HL-60 (cell line): ENCODE measurements at regions not wholly inside any gene's neighbourhood (a gene's known extent, or its start where the extent isn't known, plus 50 kb on each side); places are given as distances from the start of the nearest gene placed in this dataset.

Source experiments
- DNase-seq, 2 experiments: peaks; one replicate each; pipeline ENCODE4 v3.0.0-alpha.2; 2010 to 2020; ENCODE audit warnings: low read depth in 1 of 2, low spot score in 1 of 2
- H3K27ac ChIP-seq: fragments of 250-450 bp; sonication (Bioruptor Pico); replicated peaks from 2 replicates; pipeline ENCODE4 v1.5.1; 2020; ENCODE audit warnings: mild to moderate bottlenecking, moderate library complexity
- H3K27me3 ChIP-seq: fragments of 250-450 bp; sonication (Bioruptor Pico); 2 replicates; pipeline ENCODE4 v1.5.1; 2021; ENCODE audit warnings: mild to moderate bottlenecking, moderate library complexity; ENCODE audit not compliant: insufficient read depth, poor library complexity, severe bottlenecking
- H3K4me3 ChIP-seq: replicated peaks from 2 replicates; pipeline ENCODE4 v1.5.1; 2011; ENCODE audit warnings: mild to moderate bottlenecking, control low read depth, low read length; ENCODE audit not compliant: insufficient read depth
- CTCF ChIP-seq: IDR thresholded peaks from one replicate; pipeline ENCODE4 v1.5.1; 2011; ENCODE audit warnings: low read length, control low read depth, inconsistent platforms; ENCODE audit not compliant: insufficient read depth
- GABPA ChIP-seq: IDR thresholded peaks from 2 replicates; pipeline ENCODE4 v1.6.1; 2012; ENCODE audit warnings: low read depth
- POLR2AphosphoS5 ChIP-seq: IDR thresholded peaks from 2 replicates; pipeline ENCODE4 v1.6.1; 2012; ENCODE audit warnings: low read depth
- SPI1 ChIP-seq: IDR thresholded peaks from 2 replicates; pipeline ENCODE4 v1.6.1; 2012; ENCODE audit warnings: low read depth, mild to moderate bottlenecking, borderline replicate concordance
- TF ChIP-seq, protein P1 (sequence below): IDR thresholded peaks from 2 replicates; pipeline ENCODE4 v1.6.1; 2012; ENCODE audit warnings: low read depth; ENCODE audit not compliant: insufficient replicate concordance

- no peak overlapping the region for H3K4me3 ChIP-seq
- no peak for DNase-seq
- H3K27me3 ChIP-seq = no peaks in the 10 kb centered on the region
- TF ChIP-seq, protein P1, sequence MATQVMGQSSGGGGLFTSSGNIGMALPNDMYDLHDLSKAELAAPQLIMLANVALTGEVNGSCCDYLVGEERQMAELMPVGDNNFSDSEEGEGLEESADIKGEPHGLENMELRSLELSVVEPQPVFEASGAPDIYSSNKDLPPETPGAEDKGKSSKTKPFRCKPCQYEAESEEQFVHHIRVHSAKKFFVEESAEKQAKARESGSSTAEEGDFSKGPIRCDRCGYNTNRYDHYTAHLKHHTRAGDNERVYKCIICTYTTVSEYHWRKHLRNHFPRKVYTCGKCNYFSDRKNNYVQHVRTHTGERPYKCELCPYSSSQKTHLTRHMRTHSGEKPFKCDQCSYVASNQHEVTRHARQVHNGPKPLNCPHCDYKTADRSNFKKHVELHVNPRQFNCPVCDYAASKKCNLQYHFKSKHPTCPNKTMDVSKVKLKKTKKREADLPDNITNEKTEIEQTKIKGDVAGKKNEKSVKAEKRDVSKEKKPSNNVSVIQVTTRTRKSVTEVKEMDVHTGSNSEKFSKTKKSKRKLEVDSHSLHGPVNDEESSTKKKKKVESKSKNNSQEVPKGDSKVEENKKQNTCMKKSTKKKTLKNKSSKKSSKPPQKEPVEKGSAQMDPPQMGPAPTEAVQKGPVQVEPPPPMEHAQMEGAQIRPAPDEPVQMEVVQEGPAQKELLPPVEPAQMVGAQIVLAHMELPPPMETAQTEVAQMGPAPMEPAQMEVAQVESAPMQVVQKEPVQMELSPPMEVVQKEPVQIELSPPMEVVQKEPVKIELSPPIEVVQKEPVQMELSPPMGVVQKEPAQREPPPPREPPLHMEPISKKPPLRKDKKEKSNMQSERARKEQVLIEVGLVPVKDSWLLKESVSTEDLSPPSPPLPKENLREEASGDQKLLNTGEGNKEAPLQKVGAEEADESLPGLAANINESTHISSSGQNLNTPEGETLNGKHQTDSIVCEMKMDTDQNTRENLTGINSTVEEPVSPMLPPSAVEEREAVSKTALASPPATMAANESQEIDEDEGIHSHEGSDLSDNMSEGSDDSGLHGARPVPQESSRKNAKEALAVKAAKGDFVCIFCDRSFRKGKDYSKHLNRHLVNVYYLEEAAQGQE = no peak
- no peak for TF ChIP-seq CTCF
- no peak for TF ChIP-seq POLR2AphosphoS5
- H3K27ac ChIP-seq = no peak overlapping the region
These were observed 190.1 kb downstream of the RAD51AP2 start for GRCh38 chr2:17328161-17328560.

GRCh38 chr2:17327649-17328048 lies 190.6 kb downstream of the RAD51AP2 start:
- Histone ChIP-seq H3K4me3 (no peak overlapping the region), H3K27me3 (no peaks in the 10 kb centered on the region), H3K27ac (no peak overlapping the region)
- no peak for DNase-seq
- no peak for TF ChIP-seq GABPA
- TF ChIP-seq POLR2AphosphoS5 = no peak
- TF ChIP-seq, protein P1 = no peak
- TF ChIP-seq CTCF = no peak
- no peak for TF ChIP-seq SPI1

- no peak overlapping the region for H3K27ac ChIP-seq
- H3K27me3 ChIP-seq = no peaks in the 10 kb centered on the region
- DNase-seq = no peak
- TF ChIP-seq GABPA (no peak), POLR2AphosphoS5 (no peak), CTCF (no peak), SPI1 (no peak)
- TF ChIP-seq, protein P1 = no peak
- H3K4me3 ChIP-seq = no peak overlapping the region
These were observed 191.5 kb downstream of the RAD51AP2 start for GRCh38 chr2:17326717-17327116.
